Brain microvascular endothelial cell (primary cell): ENCODE measurements at regions not wholly inside any gene's neighbourhood (a gene's known extent, or its start where the extent isn't known, plus 50 kb on each side); places are given as distances from the start of the nearest gene placed in this dataset.
"Not testable (repeated sequence)": the region's sequence is repeated elsewhere in the genome, so short reads cannot be mapped to it uniquely, and the experiment has no call there.

ENCODE experiments used
- DNase-seq: peaks from one replicate; pipeline ENCODE4 v3.0.0-alpha.2; 2020
- H3K27ac ChIP-seq: fragments of 250-450 bp; sonication (Bioruptor Pico); 2 replicates; pipeline ENCODE4 v1.5.1; 2020; ENCODE audit warnings: mild to moderate bottlenecking, moderate library complexity
- H3K27me3 ChIP-seq: fragments of 250-450 bp; sonication (Bioruptor Pico); replicated peaks from 2 replicates; pipeline ENCODE4 v1.5.1; 2020; ENCODE audit warnings: mild to moderate bottlenecking
- H3K36me3 ChIP-seq: fragments of 250-450 bp; sonication (Bioruptor Pico); replicated peaks from 2 replicates; pipeline ENCODE4 v1.5.1; 2020; ENCODE audit warnings: mild to moderate bottlenecking
- H3K4me3 ChIP-seq: 2 replicates; pipeline ENCODE4 v1.5.1; 2011; ENCODE audit warnings: low read depth, mild to moderate bottlenecking, control low read depth, low read length, moderate library complexity
- in situ Hi-C: cut with HindIII; loops from 2 replicates; pipeline ENCODE4 v1.10.0; 2017; ENCODE audit warnings: low sequenced_read_pairs, low pct_ligation_motif_present
- TF ChIP-seq, protein P1 (sequence below): IDR thresholded peaks from 2 replicates; pipeline ENCODE4 v1.5.1; 2011; ENCODE audit warnings: low read depth, mild to moderate bottlenecking, moderate library complexity, low read length, control low read depth, inconsistent platforms; ENCODE audit errors: missing control alignments

DNA sequence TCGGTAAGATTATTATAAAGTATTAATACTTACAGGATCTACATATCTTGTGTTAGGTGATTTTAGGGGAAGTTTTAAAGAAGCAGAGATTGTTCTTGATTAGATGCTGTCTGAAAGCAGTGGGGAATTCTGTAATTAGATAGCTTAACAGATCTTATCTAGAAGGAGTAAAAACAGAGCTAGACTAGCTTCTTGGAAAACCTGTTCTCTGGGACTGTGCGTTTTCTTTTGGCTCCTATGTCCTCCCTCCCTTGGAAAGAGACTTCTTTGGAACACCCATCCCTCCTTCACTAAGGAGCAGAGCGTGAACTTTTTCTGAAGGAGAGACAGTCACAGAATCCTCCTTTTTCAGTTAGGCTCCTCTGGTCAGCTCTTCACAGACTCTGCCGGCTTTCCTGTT lies 83.5 kb upstream of the ZNF184 start:
- no peak for DNase-seq
- Histone ChIP-seq H3K27me3 (peaks cover 10% of the 10 kb centered on the region), H3K36me3 (no peaks in the 10 kb centered on the region), H3K4me3 (no peak overlapping the region), H3K27ac (no peak overlapping the region)
- TF ChIP-seq, protein P1, sequence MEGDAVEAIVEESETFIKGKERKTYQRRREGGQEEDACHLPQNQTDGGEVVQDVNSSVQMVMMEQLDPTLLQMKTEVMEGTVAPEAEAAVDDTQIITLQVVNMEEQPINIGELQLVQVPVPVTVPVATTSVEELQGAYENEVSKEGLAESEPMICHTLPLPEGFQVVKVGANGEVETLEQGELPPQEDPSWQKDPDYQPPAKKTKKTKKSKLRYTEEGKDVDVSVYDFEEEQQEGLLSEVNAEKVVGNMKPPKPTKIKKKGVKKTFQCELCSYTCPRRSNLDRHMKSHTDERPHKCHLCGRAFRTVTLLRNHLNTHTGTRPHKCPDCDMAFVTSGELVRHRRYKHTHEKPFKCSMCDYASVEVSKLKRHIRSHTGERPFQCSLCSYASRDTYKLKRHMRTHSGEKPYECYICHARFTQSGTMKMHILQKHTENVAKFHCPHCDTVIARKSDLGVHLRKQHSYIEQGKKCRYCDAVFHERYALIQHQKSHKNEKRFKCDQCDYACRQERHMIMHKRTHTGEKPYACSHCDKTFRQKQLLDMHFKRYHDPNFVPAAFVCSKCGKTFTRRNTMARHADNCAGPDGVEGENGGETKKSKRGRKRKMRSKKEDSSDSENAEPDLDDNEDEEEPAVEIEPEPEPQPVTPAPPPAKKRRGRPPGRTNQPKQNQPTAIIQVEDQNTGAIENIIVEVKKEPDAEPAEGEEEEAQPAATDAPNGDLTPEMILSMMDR: no peak
- in situ Hi-C loops: no loop called here

DNA sequence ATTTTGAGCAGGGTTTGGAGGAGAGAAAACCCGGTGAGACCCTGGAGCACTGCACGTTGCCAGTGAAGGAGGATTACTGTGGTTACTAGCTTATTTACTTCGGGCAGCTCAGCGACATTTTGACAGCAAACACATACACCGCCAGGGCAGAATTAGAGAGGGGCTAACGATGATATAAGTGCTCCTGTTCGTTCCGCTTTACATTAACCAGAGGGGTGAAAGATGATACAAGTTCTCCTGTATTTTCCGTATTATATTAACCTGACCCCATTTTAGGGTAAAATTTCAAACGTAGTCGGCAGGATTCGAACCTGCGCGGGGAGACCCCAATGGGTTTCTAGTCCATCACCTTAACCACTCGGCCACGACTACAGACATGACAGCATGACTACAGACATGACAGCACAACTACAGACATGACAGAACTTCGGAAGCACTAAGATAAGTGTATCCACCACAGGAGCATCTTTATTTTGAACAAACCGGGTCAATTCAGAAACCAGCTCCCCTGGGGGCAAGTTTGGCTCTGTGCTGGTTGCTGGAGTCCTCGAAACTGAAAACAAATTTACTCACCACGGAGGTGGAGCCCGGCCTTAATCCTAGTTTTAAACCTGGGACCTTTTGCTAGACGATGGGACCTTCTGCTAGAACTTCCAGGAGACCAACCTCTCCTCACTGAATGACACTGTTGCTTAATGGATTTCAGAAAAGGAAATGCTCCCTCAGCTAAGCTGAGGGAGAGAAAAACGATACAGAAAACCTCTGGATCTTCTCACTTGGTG lies 80.4 kb upstream of the ZNF184 start:
- TF ChIP-seq, protein P1: no peak
- Histone ChIP-seq H3K27ac (no peak overlapping the region), H3K27me3 (peaks cover 10% of the 10 kb centered on the region), H3K4me3 (peak overlapping the region; percentile 6), H3K36me3 (no peaks in the 10 kb centered on the region)
- in situ Hi-C loops: no loop called here
- peak; percentile 82 for DNase-seq

DNA sequence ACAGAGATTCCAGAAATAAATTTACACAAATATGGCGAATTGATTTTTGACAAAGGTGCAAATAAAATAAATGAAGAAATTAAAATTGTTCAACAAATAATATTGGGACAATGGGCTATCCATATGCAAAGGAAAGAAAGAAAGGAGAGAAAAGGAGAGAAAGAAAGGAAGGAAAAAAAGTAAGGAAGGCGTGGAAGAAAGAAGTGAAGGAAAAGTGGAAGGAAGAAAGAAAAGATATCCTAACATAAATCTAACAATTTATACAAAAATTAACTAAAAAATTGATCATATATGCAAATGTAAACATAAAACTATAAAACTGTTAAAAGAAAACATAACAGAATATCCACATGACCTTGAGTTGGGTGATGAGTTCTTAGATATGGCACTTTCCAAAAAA lies 78.7 kb upstream of the ZNF184 start:
- in situ Hi-C loops: no loop called here
- Histone ChIP-seq H3K27ac (no peak overlapping the region), H3K4me3 (no peak overlapping the region), H3K36me3 (no peaks in the 10 kb centered on the region), H3K27me3 (no peaks in the 10 kb centered on the region)
- no peak for DNase-seq
- TF ChIP-seq, protein P1: no peak

DNA sequence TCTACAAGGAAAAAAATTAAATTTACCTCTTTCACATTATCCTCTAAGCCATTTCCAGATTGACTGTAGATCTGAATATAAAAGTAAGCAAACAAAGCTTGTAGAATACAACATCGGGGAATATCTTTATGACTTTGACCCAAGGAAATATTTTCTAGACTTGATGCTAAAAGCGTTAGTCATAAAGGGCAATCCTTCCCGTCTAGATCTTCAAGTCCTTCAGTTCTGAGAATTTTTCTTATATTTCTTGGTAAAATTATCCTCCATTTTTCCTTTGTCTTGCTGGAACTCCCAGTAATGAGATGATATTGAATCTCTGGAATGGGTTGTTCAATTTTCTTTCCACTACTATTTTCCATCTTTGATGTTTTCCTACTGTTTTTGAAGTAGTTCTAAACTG lies 77.8 kb upstream of the ZNF184 start:
- Histone ChIP-seq H3K27ac (no peak overlapping the region), H3K4me3 (no peak overlapping the region), H3K27me3 (no peaks in the 10 kb centered on the region), H3K36me3 (no peaks in the 10 kb centered on the region)
- TF ChIP-seq, protein P1: no peak
- in situ Hi-C loops: no loop called here
- DNase-seq: no peak

DNA sequence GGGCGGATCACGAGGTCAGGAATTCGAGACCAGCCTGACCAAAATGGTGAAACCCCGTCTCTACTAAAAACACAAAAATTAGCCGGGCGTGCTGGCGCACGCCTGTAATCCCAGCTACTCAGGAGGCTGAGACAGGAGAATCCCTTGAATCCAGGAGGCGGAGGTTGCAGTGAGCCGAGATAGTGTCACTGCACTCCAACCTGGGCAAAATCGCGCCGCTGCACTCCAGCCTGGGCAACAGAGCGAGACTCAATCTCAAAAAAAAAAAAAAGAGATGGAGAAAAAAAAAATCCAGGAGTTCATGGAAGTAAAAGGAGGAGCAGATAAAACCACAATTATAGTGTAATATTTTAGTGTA lies 76.3 kb upstream of the ZNF184 start:
- in situ Hi-C loops, H3K27me3 ChIP-seq, DNase-seq, H3K4me3 ChIP-seq, H3K27ac ChIP-seq, H3K36me3 ChIP-seq: not testable (repeated sequence)

DNA sequence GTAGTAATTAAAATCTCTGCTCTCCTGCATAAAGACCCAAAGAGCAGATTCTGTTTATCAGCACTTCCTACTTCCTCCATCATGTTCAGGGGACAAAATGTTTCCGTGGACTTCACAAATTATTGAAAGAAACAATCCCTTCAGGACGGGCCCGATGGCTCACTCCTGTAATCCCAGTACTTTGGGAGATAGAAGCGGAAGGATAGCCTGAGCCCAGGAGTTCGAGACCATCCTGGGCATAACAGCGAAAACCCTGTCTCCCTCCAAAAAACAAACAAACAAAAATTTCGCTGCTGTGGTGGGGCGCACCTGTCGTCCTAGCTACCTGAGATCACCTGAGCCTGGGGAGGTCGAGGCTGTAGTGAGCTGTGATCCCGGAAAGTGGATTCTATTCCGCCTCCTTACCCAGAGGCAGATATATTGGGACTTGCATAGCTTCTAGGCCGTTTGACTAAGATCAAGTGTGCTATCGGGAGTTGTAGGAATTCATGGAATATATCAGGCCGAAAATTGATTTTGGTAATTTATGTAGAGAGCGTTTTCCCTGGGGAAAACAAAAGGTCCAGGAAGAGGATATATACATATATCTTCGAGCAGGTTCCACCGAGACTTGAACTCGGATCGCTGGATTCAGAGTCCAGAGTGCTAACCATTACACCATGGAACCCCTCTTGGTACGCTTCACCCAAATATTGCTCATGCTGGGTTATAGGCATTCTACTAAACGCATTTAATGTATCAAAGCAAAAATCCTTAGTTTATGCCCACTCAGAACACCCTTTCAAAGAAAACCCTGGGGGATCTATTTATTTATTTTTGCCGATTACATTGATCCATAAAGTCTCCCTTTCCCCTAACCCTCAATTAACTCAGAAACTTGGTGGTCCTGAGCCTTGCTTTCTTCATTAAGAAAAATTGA lies 74.5 kb upstream of the ZNF184 start:
- DNase-seq: peak; percentile 89
- in situ Hi-C loops: no loop called here
- Histone ChIP-seq H3K36me3 (no peaks in the 10 kb centered on the region), H3K4me3 (peak overlapping the region; percentile 62), H3K27me3 (no peaks in the 10 kb centered on the region), H3K27ac (no peak overlapping the region)
- TF ChIP-seq, protein P1: no peak
